ENCODE measurements at regions not wholly inside any gene's neighbourhood (a gene's known extent, or its start where the extent isn't known, plus 50 kb on each side); places are given as distances from the start of the nearest gene placed in this dataset.

DNA sequence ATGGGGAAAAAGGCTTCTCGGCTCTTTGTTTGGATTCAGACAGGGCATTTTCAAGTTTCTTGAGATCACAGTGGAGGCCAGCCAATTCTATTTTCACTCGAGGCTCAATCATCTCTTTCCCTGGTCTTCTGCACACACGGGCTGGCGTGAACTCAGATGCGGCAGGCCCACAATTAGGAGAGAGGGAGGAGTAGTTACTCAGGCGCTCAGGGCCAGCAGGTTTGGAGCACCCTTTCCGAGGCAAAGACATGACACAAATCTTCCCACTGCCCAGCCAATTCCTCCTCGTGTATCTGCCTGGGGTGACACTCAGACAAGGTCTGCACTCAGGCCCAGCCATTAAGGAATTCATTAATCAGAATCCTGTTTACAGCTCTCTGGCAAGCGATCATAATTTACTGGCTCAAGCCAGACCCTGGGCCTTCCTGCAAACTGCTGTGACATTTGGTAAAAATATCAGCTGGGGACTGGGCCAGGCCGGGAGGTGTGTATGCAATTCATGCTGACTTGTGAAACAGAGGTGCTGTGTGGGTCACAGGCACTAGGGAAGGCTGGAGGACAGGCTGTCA lies 68.1 kb upstream of the TLE3 start:
- intact Hi-C loops (cut with DNase I) = no loop called here
- peak overlapping the region; percentile 67 to 75 (median 70) for H3K27ac ChIP-seq (replicated peaks in 1 of 4)

DNA sequence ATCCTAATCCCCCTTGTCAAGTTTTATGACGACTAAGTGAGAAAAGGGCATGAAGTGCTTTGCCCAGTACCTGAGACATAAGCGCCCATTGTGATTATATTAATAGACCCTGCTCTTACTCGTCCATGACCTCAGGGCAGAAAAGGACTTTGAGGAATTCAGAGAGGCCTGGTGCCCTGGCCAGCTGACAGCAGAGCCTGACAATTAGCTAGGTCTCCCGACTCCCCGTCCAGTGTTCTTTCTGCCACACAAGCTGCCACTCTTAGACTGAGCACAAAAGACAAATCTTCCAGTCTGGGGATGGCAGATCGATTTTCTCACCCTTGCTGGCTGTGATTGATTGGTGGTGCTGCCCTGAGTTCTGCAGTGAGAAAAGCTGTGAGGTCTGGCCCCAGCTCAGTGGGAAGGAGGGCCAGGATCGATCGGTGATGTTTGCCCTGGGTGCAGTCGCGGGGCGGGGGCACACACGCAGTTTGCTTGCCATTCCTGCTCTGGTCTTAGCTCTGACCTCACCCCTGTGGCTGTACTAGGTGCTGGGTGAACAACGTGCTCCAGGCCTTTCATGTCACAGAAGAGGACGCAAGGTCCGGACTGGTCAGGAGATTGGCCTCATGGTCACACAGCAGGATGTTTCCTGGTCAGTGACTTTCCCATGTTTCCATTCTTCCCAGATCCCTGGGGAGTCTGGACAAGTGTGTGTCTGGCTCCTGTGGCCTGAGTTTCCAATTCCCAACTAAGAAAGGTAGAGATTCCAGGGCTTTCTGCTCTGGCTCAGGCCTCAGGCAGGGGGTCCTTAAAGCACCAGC lies 67.4 kb upstream of the TLE3 start:
- peak overlapping the region; percentile 67 to 75 (median 70) for H3K27ac ChIP-seq (replicated peaks in 1 of 4)
- H3K4me1 ChIP-seq = peaks cover 38 to 47% (median 44%) of the 10 kb centered on the region in 4 donors
- no peak for DNase-seq (ENCODE audit: extremely low spot score)
- H3K4me3 ChIP-seq = no peak overlapping the region
- 70% methylated on average over 15 of the region's 15 CpGs for WGBS
- H3K9me3 ChIP-seq = no peaks in the 10 kb centered on the region
- no peaks in the 10 kb centered on the region for H3K36me3 ChIP-seq
- H3K27me3 ChIP-seq = no peaks in the 10 kb centered on the region
- intact Hi-C loops (cut with DNase I) = no loop called here
- TF ChIP-seq, protein P1, sequence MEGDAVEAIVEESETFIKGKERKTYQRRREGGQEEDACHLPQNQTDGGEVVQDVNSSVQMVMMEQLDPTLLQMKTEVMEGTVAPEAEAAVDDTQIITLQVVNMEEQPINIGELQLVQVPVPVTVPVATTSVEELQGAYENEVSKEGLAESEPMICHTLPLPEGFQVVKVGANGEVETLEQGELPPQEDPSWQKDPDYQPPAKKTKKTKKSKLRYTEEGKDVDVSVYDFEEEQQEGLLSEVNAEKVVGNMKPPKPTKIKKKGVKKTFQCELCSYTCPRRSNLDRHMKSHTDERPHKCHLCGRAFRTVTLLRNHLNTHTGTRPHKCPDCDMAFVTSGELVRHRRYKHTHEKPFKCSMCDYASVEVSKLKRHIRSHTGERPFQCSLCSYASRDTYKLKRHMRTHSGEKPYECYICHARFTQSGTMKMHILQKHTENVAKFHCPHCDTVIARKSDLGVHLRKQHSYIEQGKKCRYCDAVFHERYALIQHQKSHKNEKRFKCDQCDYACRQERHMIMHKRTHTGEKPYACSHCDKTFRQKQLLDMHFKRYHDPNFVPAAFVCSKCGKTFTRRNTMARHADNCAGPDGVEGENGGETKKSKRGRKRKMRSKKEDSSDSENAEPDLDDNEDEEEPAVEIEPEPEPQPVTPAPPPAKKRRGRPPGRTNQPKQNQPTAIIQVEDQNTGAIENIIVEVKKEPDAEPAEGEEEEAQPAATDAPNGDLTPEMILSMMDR (IDR thresholded peaks at IDR 0.05) = no peak
- no peak for TF ChIP-seq EP300 (IDR thresholded peaks at IDR 0.05)
- TF ChIP-seq POLR2A (IDR thresholded peaks at IDR 0.05; ENCODE audit: low read depth) = no peak
- TF ChIP-seq POLR2AphosphoS5 (IDR thresholded peaks at IDR 0.05) = no peak

More for the DNA sequence above, 68.1 kb upstream of the TLE3 start:
- Histone ChIP-seq H3K9me3 (no peaks in the 10 kb centered on the region), H3K27me3 (no peaks in the 10 kb centered on the region), H3K4me3 (no peak overlapping the region), H3K36me3 (no peaks in the 10 kb centered on the region), H3K4me1 (peaks cover 31 to 40% (median 37%) of the 10 kb centered on the region in 4 donors)
- WGBS = 24% methylated on average over 10 of the region's 10 CpGs
- no peak for DNase-seq (ENCODE audit: extremely low spot score)
- TF ChIP-seq POLR2AphosphoS5 (IDR thresholded peaks at IDR 0.05) = peak; percentile 60 to 67
- TF ChIP-seq POLR2A (IDR thresholded peaks at IDR 0.05; ENCODE audit: low read depth) = no peak

DNA sequence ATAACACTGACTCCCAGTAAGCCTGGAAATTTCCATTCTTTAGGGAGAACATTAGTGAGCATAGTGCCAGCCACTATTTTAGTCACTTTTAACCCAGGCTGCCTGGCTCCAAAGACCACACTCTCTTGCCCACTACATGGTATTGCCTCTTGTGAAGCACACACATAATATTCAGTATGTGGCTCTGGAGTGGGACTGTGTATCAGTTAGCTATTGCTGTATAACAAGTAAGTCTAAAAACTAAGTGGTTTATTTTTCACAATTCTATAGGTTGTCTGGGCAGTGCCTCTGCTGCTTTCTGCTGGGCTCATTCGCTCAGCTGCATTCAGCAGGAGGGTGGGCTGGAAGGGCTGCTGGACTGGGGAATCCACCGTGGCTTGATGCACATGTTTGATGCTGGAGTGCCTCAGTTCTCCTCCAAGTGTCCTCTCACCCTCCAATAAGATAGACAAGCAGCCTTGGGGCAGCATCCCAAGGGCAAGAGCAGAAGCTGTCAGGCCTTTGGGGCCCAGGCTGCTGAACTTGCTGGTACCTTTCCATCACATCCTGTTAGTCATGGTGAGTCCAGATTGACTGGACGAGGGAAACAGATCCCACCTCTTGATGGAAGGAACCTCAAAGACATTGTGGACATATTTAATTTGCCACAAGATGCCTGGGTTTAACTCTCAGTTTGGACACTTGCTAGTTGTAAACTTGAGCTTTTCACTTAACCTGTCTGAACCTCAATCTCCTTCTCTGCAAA lies 66.6 kb upstream of the TLE3 start:
- DNase-seq (ENCODE audit: extremely low spot score) = no peak
- Histone ChIP-seq H3K4me3 (no peak overlapping the region), H3K27me3 (no peaks in the 10 kb centered on the region), H3K27ac (replicated peaks in 1 of 4) (no peak overlapping the region), H3K9me3 (no peaks in the 10 kb centered on the region), H3K36me3 (no peaks in the 10 kb centered on the region), H3K4me1 (peaks cover 44 to 50% (median 47%) of the 10 kb centered on the region in 4 donors)
- TF ChIP-seq, protein P1 (IDR thresholded peaks at IDR 0.05) = no peak
- no peak for TF ChIP-seq POLR2AphosphoS5 (IDR thresholded peaks at IDR 0.05)
- TF ChIP-seq EP300 (IDR thresholded peaks at IDR 0.05) = no peak
- no peak for TF ChIP-seq POLR2A (IDR thresholded peaks at IDR 0.05; ENCODE audit: low read depth)
- WGBS = 85% methylated on average over 3 of the region's 3 CpGs
- intact Hi-C loops (cut with DNase I) = no loop called here

DNA sequence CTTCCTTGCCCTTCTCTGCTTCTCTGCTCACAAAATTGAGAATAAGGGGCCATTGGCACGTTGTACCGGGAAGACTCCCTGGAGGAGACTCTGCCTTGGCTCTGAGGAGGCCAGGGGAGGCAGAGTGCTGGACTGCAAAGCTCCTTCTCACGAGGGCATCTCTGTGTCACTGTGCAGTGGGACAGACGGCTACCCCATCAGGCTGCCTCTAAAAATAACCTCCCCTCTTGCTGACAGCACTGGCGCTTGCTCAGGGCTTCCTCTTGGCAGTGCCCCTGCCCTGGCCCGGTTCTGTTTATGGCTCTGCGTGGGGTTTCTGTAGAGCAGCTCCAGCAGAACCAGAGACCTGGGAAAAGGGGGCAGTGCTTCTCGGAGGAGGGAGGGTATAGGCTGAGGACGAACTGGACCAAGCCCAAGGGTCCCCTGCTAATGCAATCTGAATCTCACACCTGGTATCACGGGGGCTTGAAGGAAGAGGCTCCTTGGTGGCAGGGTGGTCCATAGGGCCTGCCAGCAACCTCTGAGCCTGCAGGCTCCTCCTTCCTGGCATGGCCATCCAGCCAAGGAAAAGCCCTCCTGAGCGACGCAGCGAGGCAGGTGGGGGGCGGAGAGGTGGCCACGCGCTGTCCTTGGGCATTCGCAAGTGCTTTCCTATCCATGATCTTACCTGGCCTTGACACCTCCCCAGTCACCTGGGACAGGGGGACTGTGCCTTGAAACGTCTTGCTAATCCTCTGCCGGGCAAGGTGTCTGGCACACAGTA lies 63.3 kb upstream of the TLE3 start:
- H3K36me3 ChIP-seq = no peaks in the 10 kb centered on the region
- no peaks in the 10 kb centered on the region for H3K9me3 ChIP-seq
- TF ChIP-seq POLR2AphosphoS5 (IDR thresholded peaks at IDR 0.05) = no peak
- TF ChIP-seq, protein P1 (IDR thresholded peaks at IDR 0.05) = no peak
- TF ChIP-seq EP300 (IDR thresholded peaks at IDR 0.05) = no peak
- no peak for TF ChIP-seq POLR2A (IDR thresholded peaks at IDR 0.05; ENCODE audit: low read depth)
- peaks cover 45 to 53% (median 49%) of the 10 kb centered on the region in 4 donors for H3K4me1 ChIP-seq
- WGBS = 40% methylated on average over 10 of the region's 19 CpGs
- intact Hi-C loops (cut with DNase I) = no loop called here
- DNase-seq (ENCODE audit: extremely low spot score) = no peak
- H3K27me3 ChIP-seq = no peaks in the 10 kb centered on the region
- H3K4me3 ChIP-seq = no peak overlapping the region
- no peak overlapping the region for H3K27ac ChIP-seq (replicated peaks in 1 of 4)
